GM21423 (cell line): ENCODE measurements at regions not wholly inside any gene's neighbourhood (a gene's known extent, or its start where the extent isn't known, plus 50 kb on each side); places are given as distances from the start of the nearest gene placed in this dataset.
"Not testable (repeated sequence)": the region's sequence is repeated elsewhere in the genome, so short reads cannot be mapped to it uniquely, and the experiment has no call there.

Experiments
- ATAC-seq: cut with Tn5 transposase; IDR thresholded peaks from one replicate; pipeline ENCODE4 v1.9.1; 2021; ENCODE audit warnings: mild to moderate bottlenecking, moderate library complexity; ENCODE audit not compliant: unreplicated experiment

- not testable (repeated sequence) for ATAC-seq
These were observed 68.7 kb upstream of the ZFAND5 start for GRCh38 chr9:72433616-72434267.

- ATAC-seq: no peak
These were observed 66.0 kb upstream of the ZFAND5 start for GRCh38 chr9:72431036-72431435.

GRCh38 chr9:72428329-72428728 is 63.3 kb upstream of the ZFAND5 start:
- no peak for ATAC-seq

GRCh38 chr9:72427801-72428200 is 62.8 kb upstream of the ZFAND5 start:
- ATAC-seq: no peak

GRCh38 chr9:72424131-72424530 is 59.1 kb upstream of the ZFAND5 start:
- no peak for ATAC-seq

- ATAC-seq: no peak
These were observed 57.2 kb upstream of the ZFAND5 start for GRCh38 chr9:72422214-72422613.

GRCh38 chr9:72420783-72421182 is 55.8 kb upstream of the ZFAND5 start:
- ATAC-seq: no peak

- no peak for ATAC-seq
These were observed 50.9 kb upstream of the ZFAND5 start for GRCh38 chr9:72415948-72416347.

GRCh38 chr9:72415163-72415562 is 50.2 kb upstream of the ZFAND5 start:
- no peak for ATAC-seq
